ENCODE measurements at regions not wholly inside any gene's neighbourhood (a gene's known extent, or its start where the extent isn't known, plus 50 kb on each side); places are given as distances from the start of the nearest gene placed in this dataset.

DNA sequence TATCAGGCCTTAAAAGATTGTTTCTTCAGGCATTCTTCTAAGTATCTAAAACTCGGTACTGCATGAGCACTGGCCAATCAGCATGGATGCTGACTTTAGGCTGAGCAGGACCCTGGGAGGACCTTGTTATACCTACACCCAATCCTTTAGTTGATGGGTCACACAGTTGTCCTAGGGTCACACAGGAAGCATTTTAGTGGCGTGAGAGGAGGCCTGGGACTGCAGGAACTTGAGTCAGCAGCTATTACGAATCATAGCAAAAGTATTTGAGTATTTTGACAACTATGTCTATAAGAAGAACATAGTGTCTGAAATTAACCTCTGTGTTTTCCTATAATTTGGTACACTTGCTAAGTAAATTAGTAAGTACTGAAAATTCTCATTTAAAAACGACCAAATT, 741.4 kb downstream of the HACE1 start:
- Histone ChIP-seq H3K9ac (ENCODE audit: low read length) (no peak overlapping the region), H3K79me2 (replicated peaks; ENCODE audit: insufficient read depth, low read length) (no peaks in the 10 kb centered on the region), H3K36me3 (ENCODE audit: insufficient read depth, low read length) (no peaks in the 10 kb centered on the region), H2AFZ (ENCODE audit: low read depth, low read length) (no peak overlapping the region), H3K27me3 (ENCODE audit: insufficient read depth, low read depth, low read length) (no peaks in the 10 kb centered on the region), H4K20me1 (ENCODE audit: insufficient read depth) (no peaks in the 10 kb centered on the region), H3K9me3 (ENCODE audit: low read length) (no peaks in the 10 kb centered on the region), H3K27ac (ENCODE audit: low read length) (no peak overlapping the region), H3F3A (ENCODE audit: insufficient read depth, low read length, poor library complexity, severe bottlenecking) (no peaks in the 10 kb centered on the region), H3K4me3 (ENCODE audit: low read length) (no peak overlapping the region), H3K9me2 (ENCODE audit: insufficient read depth, low read length) (no peaks in the 10 kb centered on the region), H3K4me2 (ENCODE audit: low read length) (no peak overlapping the region)
- TF ChIP-seq EP300 (conservative IDR thresholded peaks at IDR 0.05; ENCODE audit: poor library complexity, severe bottlenecking): no peak
- no peak for TF ChIP-seq EZH2 (IDR thresholded peaks at IDR 0.05; ENCODE audit: borderline replicate concordance, insufficient read depth, low read length, poor library complexity, severe bottlenecking)

DNA sequence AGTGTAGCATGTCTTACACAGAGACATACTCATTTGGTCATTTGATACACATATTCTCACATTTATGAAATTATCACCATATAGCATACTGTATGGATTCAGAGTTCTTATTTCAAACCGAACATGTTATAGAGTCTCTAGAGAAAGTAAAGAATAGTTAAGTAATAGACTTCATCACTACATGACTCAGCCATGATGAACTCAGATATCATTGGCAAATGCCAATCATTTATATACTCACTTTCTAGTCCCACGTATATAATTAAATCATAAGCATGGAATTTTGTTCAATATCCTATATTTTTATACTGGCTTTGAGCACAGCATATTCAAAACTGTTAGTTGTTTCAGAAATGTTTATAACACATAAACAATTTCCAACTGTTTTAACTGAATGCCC, 749.9 kb downstream of the HACE1 start:
- Histone ChIP-seq H3K27me3 (ENCODE audit: insufficient read depth, low read depth, low read length) (no peaks in the 10 kb centered on the region), H3K4me3 (ENCODE audit: low read length) (no peak overlapping the region), H3K9me2 (ENCODE audit: insufficient read depth, low read length) (no peaks in the 10 kb centered on the region), H2AFZ (ENCODE audit: low read depth, low read length) (no peak overlapping the region), H3K79me2 (replicated peaks; ENCODE audit: insufficient read depth, low read length) (no peaks in the 10 kb centered on the region), H4K20me1 (ENCODE audit: insufficient read depth) (no peaks in the 10 kb centered on the region), H3K9me3 (ENCODE audit: low read length) (no peaks in the 10 kb centered on the region), H3K27ac (ENCODE audit: low read length) (no peak overlapping the region), H3F3A (ENCODE audit: insufficient read depth, low read length, poor library complexity, severe bottlenecking) (no peaks in the 10 kb centered on the region), H3K36me3 (ENCODE audit: insufficient read depth, low read length) (no peaks in the 10 kb centered on the region), H3K4me2 (ENCODE audit: low read length) (no peak overlapping the region), H3K9ac (ENCODE audit: low read length) (no peak overlapping the region)
- TF ChIP-seq TAF1 (IDR thresholded peaks at IDR 0.05; ENCODE audit: low read depth): no peak
- TF ChIP-seq POLR2AphosphoS5 (IDR thresholded peaks at IDR 0.05): no peak
- TF ChIP-seq RAD21 (conservative IDR thresholded peaks at IDR 0.05): no peak
- TF ChIP-seq EP300 (conservative IDR thresholded peaks at IDR 0.05; ENCODE audit: poor library complexity, severe bottlenecking): no peak
- no peak for TF ChIP-seq MXI1 (conservative IDR thresholded peaks at IDR 0.05; ENCODE audit: poor library complexity, severe bottlenecking)
- TF ChIP-seq, protein P1, sequence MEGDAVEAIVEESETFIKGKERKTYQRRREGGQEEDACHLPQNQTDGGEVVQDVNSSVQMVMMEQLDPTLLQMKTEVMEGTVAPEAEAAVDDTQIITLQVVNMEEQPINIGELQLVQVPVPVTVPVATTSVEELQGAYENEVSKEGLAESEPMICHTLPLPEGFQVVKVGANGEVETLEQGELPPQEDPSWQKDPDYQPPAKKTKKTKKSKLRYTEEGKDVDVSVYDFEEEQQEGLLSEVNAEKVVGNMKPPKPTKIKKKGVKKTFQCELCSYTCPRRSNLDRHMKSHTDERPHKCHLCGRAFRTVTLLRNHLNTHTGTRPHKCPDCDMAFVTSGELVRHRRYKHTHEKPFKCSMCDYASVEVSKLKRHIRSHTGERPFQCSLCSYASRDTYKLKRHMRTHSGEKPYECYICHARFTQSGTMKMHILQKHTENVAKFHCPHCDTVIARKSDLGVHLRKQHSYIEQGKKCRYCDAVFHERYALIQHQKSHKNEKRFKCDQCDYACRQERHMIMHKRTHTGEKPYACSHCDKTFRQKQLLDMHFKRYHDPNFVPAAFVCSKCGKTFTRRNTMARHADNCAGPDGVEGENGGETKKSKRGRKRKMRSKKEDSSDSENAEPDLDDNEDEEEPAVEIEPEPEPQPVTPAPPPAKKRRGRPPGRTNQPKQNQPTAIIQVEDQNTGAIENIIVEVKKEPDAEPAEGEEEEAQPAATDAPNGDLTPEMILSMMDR (IDR thresholded peaks at IDR 0.05; ENCODE audit: poor library complexity, severe bottlenecking): no peak

GRCh38 chr6:104108634-104109033, 751.1 kb downstream of the HACE1 start:
- Histone ChIP-seq H2AFZ (ENCODE audit: low read depth, low read length) (no peak overlapping the region), H3K27ac (ENCODE audit: low read length) (no peak overlapping the region), H3K36me3 (ENCODE audit: insufficient read depth, low read length) (no peaks in the 10 kb centered on the region), H3K9me3 (ENCODE audit: low read length) (no peaks in the 10 kb centered on the region), H3K27me3 (ENCODE audit: insufficient read depth, low read depth, low read length) (no peaks in the 10 kb centered on the region), H3K4me2 (ENCODE audit: low read length) (no peak overlapping the region), H3K4me3 (ENCODE audit: low read length) (no peak overlapping the region), H3K79me2 (replicated peaks; ENCODE audit: insufficient read depth, low read length) (no peaks in the 10 kb centered on the region), H3K9me2 (ENCODE audit: insufficient read depth, low read length) (no peaks in the 10 kb centered on the region), H4K20me1 (ENCODE audit: insufficient read depth) (no peaks in the 10 kb centered on the region), H3F3A (ENCODE audit: insufficient read depth, low read length, poor library complexity, severe bottlenecking) (no peaks in the 10 kb centered on the region), H3K9ac (ENCODE audit: low read length) (no peak overlapping the region)
- TF ChIP-seq REST (IDR thresholded peaks at IDR 0.05; ENCODE audit: borderline replicate concordance): no peak
- TF ChIP-seq SMC3 (conservative IDR thresholded peaks at IDR 0.05; ENCODE audit: poor library complexity): no peak
- TF ChIP-seq EZH2 (IDR thresholded peaks at IDR 0.05; ENCODE audit: borderline replicate concordance, insufficient read depth, low read length, poor library complexity, severe bottlenecking): no peak
- no peak for TF ChIP-seq EP300 (conservative IDR thresholded peaks at IDR 0.05; ENCODE audit: poor library complexity, severe bottlenecking)
- TF ChIP-seq, protein P1 (IDR thresholded peaks at IDR 0.05; ENCODE audit: poor library complexity, severe bottlenecking): no peak
- TF ChIP-seq RAD21 (conservative IDR thresholded peaks at IDR 0.05): no peak
- TF ChIP-seq MXI1 (conservative IDR thresholded peaks at IDR 0.05; ENCODE audit: poor library complexity, severe bottlenecking): no peak
- no peak for TF ChIP-seq TAF1 (IDR thresholded peaks at IDR 0.05; ENCODE audit: low read depth)
- TF ChIP-seq POLR2AphosphoS5 (IDR thresholded peaks at IDR 0.05): no peak
